HG03108 (cell line): ENCODE measurements at regions not wholly inside any gene's neighbourhood (a gene's known extent, or its start where the extent isn't known, plus 50 kb on each side); places are given as distances from the start of the nearest gene placed in this dataset.
"Not testable (repeated sequence)": the region's sequence is repeated elsewhere in the genome, so short reads cannot be mapped to it uniquely, and the experiment has no call there.

Experiments used
- ATAC-seq: cut with Tn5 transposase; IDR thresholded peaks from one replicate; pipeline ENCODE4 v1.9.1; 2021; ENCODE audit warnings: moderate library complexity; ENCODE audit not compliant: unreplicated experiment

GRCh38 chr14:83714151-83714550 lies 1815.8 kb upstream of the FLRT2 start:
- ATAC-seq = no peak

GRCh38 chr14:83719435-83719834 lies 1810.5 kb upstream of the FLRT2 start:
- ATAC-seq = not testable (repeated sequence)

- ATAC-seq = no peak
These were observed 1796.3 kb upstream of the FLRT2 start for GRCh38 chr14:83733670-83734069.

- ATAC-seq = no peak
These were observed 1795.5 kb upstream of the FLRT2 start for GRCh38 chr14:83734431-83734830.

- ATAC-seq = no peak
These were observed 1788.7 kb upstream of the FLRT2 start for GRCh38 chr14:83741269-83741668.

GRCh38 chr14:83744224-83744623 lies 1785.7 kb upstream of the FLRT2 start:
- ATAC-seq = no peak

- ATAC-seq = no peak
These were observed 1785.1 kb upstream of the FLRT2 start for GRCh38 chr14:83744891-83745290.

GRCh38 chr14:83746336-83746735 lies 1783.6 kb upstream of the FLRT2 start:
- no peak for ATAC-seq

GRCh38 chr14:83757916-83758315 lies 1772.0 kb upstream of the FLRT2 start:
- no peak for ATAC-seq

- ATAC-seq = no peak
These were observed 1765.0 kb upstream of the FLRT2 start for GRCh38 chr14:83764656-83765599.

- no peak for ATAC-seq
These were observed 1752.4 kb upstream of the FLRT2 start for GRCh38 chr14:83777516-83777915.

- ATAC-seq = no peak
These were observed 1750.7 kb upstream of the FLRT2 start for GRCh38 chr14:83779266-83779665.

GRCh38 chr14:83780321-83780720 lies 1749.6 kb upstream of the FLRT2 start:
- ATAC-seq = no peak

- no peak for ATAC-seq
These were observed 1731.5 kb upstream of the FLRT2 start for GRCh38 chr14:83798421-83798820.

- ATAC-seq = no peak
These were observed 1730.7 kb upstream of the FLRT2 start for GRCh38 chr14:83799233-83799632.

GRCh38 chr14:83814896-83815295 lies 1715.0 kb upstream of the FLRT2 start:
- ATAC-seq = no peak

GRCh38 chr14:83816761-83817160 lies 1713.2 kb upstream of the FLRT2 start:
- ATAC-seq = no peak

- no peak for ATAC-seq
These were observed 1704.1 kb upstream of the FLRT2 start for GRCh38 chr14:83825843-83826242.

- no peak for ATAC-seq
These were observed 1703.1 kb upstream of the FLRT2 start for GRCh38 chr14:83826838-83827237.

GRCh38 chr14:83827383-83827782 lies 1702.6 kb upstream of the FLRT2 start:
- no peak for ATAC-seq

GRCh38 chr14:83828406-83828805 lies 1701.5 kb upstream of the FLRT2 start:
- ATAC-seq = no peak

GRCh38 chr14:83830316-83830715 lies 1699.6 kb upstream of the FLRT2 start:
- no peak for ATAC-seq

GRCh38 chr14:83838226-83838625 lies 1691.7 kb upstream of the FLRT2 start:
- no peak for ATAC-seq
